ENCODE measurements at regions not wholly inside any gene's neighbourhood (a gene's known extent, or its start where the extent isn't known, plus 50 kb on each side); places are given as distances from the start of the nearest gene placed in this dataset.

GRCh38 chr2:136361521-136361920 lies 243.6 kb upstream of the CXCR4 start:
- no peak overlapping the region for H3K27ac ChIP-seq
- no peak for TF ChIP-seq POLR2A (IDR thresholded peaks at IDR 0.05)
- no peak for TF ChIP-seq POLR2AphosphoS5 (IDR thresholded peaks at IDR 0.05)
- TF ChIP-seq, protein P1, sequence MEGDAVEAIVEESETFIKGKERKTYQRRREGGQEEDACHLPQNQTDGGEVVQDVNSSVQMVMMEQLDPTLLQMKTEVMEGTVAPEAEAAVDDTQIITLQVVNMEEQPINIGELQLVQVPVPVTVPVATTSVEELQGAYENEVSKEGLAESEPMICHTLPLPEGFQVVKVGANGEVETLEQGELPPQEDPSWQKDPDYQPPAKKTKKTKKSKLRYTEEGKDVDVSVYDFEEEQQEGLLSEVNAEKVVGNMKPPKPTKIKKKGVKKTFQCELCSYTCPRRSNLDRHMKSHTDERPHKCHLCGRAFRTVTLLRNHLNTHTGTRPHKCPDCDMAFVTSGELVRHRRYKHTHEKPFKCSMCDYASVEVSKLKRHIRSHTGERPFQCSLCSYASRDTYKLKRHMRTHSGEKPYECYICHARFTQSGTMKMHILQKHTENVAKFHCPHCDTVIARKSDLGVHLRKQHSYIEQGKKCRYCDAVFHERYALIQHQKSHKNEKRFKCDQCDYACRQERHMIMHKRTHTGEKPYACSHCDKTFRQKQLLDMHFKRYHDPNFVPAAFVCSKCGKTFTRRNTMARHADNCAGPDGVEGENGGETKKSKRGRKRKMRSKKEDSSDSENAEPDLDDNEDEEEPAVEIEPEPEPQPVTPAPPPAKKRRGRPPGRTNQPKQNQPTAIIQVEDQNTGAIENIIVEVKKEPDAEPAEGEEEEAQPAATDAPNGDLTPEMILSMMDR (IDR thresholded peaks at IDR 0.05), result no peak
- TF ChIP-seq EP300 (IDR thresholded peaks at IDR 0.05), result no peak
- peaks cover 0 to 6% (median 0%) of the 10 kb centered on the region in 3 donors for H3K4me1 ChIP-seq
- no peak for ATAC-seq
- no peaks in the 10 kb centered on the region for H3K9me3 ChIP-seq
- H3K27me3 ChIP-seq, result no peaks in the 10 kb centered on the region
- H3K4me3 ChIP-seq, result no peak overlapping the region
- WGBS, 2 donors (ENCODE audit: low coverage in 1 of 2), result 100% methylated on average over 1 of the region's 3 CpGs; no CpG with 5 or more reads in 1 of the 2 donors
- H3K36me3 ChIP-seq, result no peaks in the 10 kb centered on the region

DNA sequence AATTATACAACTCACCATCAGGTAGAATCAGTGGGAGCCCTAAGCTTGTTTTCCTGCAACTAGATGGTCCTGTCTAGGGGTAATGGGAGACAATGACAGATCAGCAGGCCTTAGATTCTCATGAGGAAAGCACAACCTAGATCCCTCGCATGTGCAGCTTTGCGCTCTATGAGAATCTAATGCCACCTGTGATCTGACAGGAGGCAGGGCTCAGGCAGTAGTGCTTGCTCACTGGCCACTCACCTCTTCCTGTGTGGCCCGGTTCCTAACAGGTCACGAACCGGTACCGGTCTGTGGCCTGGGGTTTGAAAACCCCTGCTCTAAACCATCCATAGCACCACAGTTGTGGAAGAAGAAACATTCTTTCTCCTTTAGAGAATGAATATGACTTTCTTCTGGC lies 242.8 kb upstream of the CXCR4 start:
- Histone ChIP-seq H3K4me3 (no peak overlapping the region), H3K36me3 (no peaks in the 10 kb centered on the region), H3K27me3 (no peaks in the 10 kb centered on the region), H3K4me1 (peaks cover 0 to 6% (median 0%) of the 10 kb centered on the region in 3 donors), H3K9me3 (no peaks in the 10 kb centered on the region), H3K27ac (no peak overlapping the region)
- ATAC-seq, result no peak
- TF ChIP-seq, protein P1 (IDR thresholded peaks at IDR 0.05), result no peak
- TF ChIP-seq EP300 (IDR thresholded peaks at IDR 0.05), result no peak
- TF ChIP-seq POLR2A (IDR thresholded peaks at IDR 0.05), result no peak
- no peak for TF ChIP-seq POLR2AphosphoS5 (IDR thresholded peaks at IDR 0.05)
- 100% methylated on average over 2 of the region's 6 CpGs for WGBS, 2 donors (ENCODE audit: low coverage in 1 of 2)

DNA sequence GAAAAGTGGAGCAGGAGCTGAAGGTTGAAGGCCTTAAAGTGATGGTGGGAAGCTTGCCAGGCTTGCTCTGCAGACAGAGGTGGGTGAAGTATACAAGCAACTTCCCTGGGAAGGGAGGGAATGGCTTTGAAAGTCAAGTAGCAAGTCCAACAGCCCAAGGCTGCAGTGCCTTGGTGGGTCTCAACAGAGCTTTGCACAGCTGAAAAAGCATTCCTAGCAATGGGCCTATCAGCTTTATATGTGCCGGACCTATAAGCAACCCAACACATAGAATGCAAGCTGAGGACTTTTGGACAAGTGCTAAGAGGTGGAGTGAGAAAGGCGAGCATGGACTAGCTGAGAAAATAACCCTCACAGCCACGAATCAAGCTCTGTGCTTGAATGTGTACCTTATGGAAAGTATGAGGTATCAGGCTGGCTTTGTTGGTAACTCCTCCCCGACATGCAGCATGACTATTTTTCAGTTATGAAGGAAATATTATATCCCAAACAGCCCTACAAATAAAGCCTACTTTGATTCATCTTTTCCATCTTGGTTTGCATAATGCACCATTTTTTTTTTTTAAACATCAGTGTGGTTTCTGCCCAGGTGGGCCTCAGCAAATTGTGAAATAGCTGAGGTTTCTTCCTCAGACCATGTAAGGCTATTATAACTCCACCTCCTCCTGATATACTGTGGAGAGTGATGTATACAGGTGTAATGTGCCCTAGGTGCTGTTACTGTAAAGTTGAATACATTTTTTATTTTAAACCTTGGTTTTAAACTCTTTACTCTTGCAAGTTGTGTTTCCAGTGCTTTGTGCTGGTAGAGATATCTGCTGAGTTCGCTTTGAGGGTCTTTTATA lies 241.4 kb upstream of the CXCR4 start:
- 89 to 93% methylated on average over 5 of the region's 5 CpGs for WGBS, 2 donors (ENCODE audit: low coverage in 1 of 2)
- no peaks in the 10 kb centered on the region for H3K9me3 ChIP-seq
- ATAC-seq, result no peak
- H3K27ac ChIP-seq, result no peak overlapping the region
- no peak for TF ChIP-seq POLR2AphosphoS5 (IDR thresholded peaks at IDR 0.05)
- no peaks in the 10 kb centered on the region for H3K27me3 ChIP-seq
- no peak overlapping the region for H3K4me3 ChIP-seq
- H3K4me1 ChIP-seq, result peaks cover 0 to 6% (median 0%) of the 10 kb centered on the region in 3 donors
- no peaks in the 10 kb centered on the region for H3K36me3 ChIP-seq

- ATAC-seq, result no peak
- TF ChIP-seq, protein P1 (IDR thresholded peaks at IDR 0.05), result no peak
- TF ChIP-seq POLR2A (IDR thresholded peaks at IDR 0.05), result no peak
- TF ChIP-seq EP300 (IDR thresholded peaks at IDR 0.05), result no peak
- TF ChIP-seq POLR2AphosphoS5 (IDR thresholded peaks at IDR 0.05), result no peak
- Histone ChIP-seq H3K4me1 (peaks cover 0 to 1% (median 0%) of the 10 kb centered on the region in 3 donors), H3K27me3 (no peaks in the 10 kb centered on the region), H3K27ac (no peak overlapping the region), H3K36me3 (no peaks in the 10 kb centered on the region), H3K4me3 (no peak overlapping the region), H3K9me3 (no peaks in the 10 kb centered on the region)
- 38 to 76% methylated on average over 1 to 2 of the region's 2 CpGs for WGBS, 2 donors (ENCODE audit: low coverage in 1 of 2)
Observed at GRCh38 chr2:136358576-136358975, 240.6 kb upstream of the CXCR4 start.

GRCh38 chr2:136357007-136357380 lies 239.0 kb upstream of the CXCR4 start:
- no peaks in the 10 kb centered on the region for H3K36me3 ChIP-seq
- 67 to 80% methylated on average over 1 of the region's 1 CpG for WGBS, 2 donors (ENCODE audit: low coverage in 1 of 2)
- ATAC-seq, result no peak
- no peaks in the 10 kb centered on the region for H3K27me3 ChIP-seq
- no peak overlapping the region for H3K4me3 ChIP-seq
- no peaks in the 10 kb centered on the region for H3K4me1 ChIP-seq
- H3K9me3 ChIP-seq, result no peaks in the 10 kb centered on the region
- TF ChIP-seq POLR2AphosphoS5 (IDR thresholded peaks at IDR 0.05), result no peak
- no peak for TF ChIP-seq POLR2A (IDR thresholded peaks at IDR 0.05)
- no peak for TF ChIP-seq EP300 (IDR thresholded peaks at IDR 0.05)
- TF ChIP-seq, protein P1 (IDR thresholded peaks at IDR 0.05), result no peak
- no peak overlapping the region for H3K27ac ChIP-seq

Measured in gastroesophageal sphincter (tissue), 4 donors.